GM23338 (cell line): ENCODE measurements at regions not wholly inside any gene's neighbourhood (a gene's known extent, or its start where the extent isn't known, plus 50 kb on each side); places are given as distances from the start of the nearest gene placed in this dataset.

Experiments used
- ATAC-seq: fragments of 200-7000 bp; cut with Tn5 transposase; 3 replicates; pipeline ENCODE4 v1.9.1; 2020
- DNase-seq: peaks from one replicate; pipeline ENCODE4 v3.0.0-alpha.2; 2015; ENCODE audit warnings: low spot score
- H2AFZ ChIP-seq: fragments of 200-600 bp; sonication (generic); 2 replicates; pipeline ENCODE4 v1.8.0; 2016; ENCODE audit warnings: antibody characterized with exemption, mild to moderate bottlenecking, moderate library complexity
- H3F3A ChIP-seq: fragments of 200-600 bp; sonication (generic); replicated peaks from 2 replicates; pipeline ENCODE4 v1.8.0; 2017; ENCODE audit warnings: antibody characterized with exemption, mixed run types, low read depth
- H3K27ac ChIP-seq: fragments of 200-600 bp; sonication (generic); 2 replicates; pipeline ENCODE4 v1.6.1; 2016; ENCODE audit warnings: low read depth
- H3K27me3 ChIP-seq: fragments of 200-600 bp; sonication (generic); 2 replicates; pipeline ENCODE4 v1.8.0; 2016; ENCODE audit warnings: mild to moderate bottlenecking, mixed run types, moderate library complexity; ENCODE audit not compliant: insufficient read depth
- H3K36me3 ChIP-seq: fragments of 200-600 bp; sonication (generic); 2 replicates; pipeline ENCODE4 v1.8.0; 2016; ENCODE audit warnings: mild to moderate bottlenecking; ENCODE audit not compliant: insufficient read depth
- H3K4me1 ChIP-seq: fragments of 200-600 bp; sonication (generic); 2 replicates; pipeline ENCODE4 v1.8.0; 2016; ENCODE audit warnings: mild to moderate bottlenecking, moderate library complexity; ENCODE audit not compliant: insufficient read depth
- H3K4me2 ChIP-seq: fragments of 200-600 bp; sonication (generic); 2 replicates; pipeline ENCODE4 v1.7.1; 2017; ENCODE audit warnings: mixed run types
- H3K4me3 ChIP-seq: fragments of 200-600 bp; sonication (generic); 2 replicates; pipeline ENCODE4 v1.6.1; 2016; ENCODE audit warnings: mixed run types
- H3K79me2 ChIP-seq: fragments of 200-600 bp; sonication (generic); replicated peaks from 2 replicates; pipeline ENCODE4 v1.8.0; 2017; ENCODE audit warnings: mild to moderate bottlenecking; ENCODE audit not compliant: insufficient read depth
- H3K9me2 ChIP-seq: fragments of 200-600 bp; sonication (generic); 2 replicates; pipeline ENCODE4 v1.8.0; 2017; ENCODE audit not compliant: insufficient read depth
- H4K20me1 ChIP-seq: fragments of 200-600 bp; sonication (generic); replicated peaks from 2 replicates; pipeline ENCODE4 v1.8.0; 2017; ENCODE audit warnings: mild to moderate bottlenecking; ENCODE audit not compliant: insufficient read depth
- H3K27ac Mint-ChIP-seq: 2 replicates; pipeline ENCODE4 v1.8.0; 2020; ENCODE audit warnings: inconsistent platforms, mild to moderate bottlenecking, moderate library complexity, mixed read lengths
- H3K27me3 Mint-ChIP-seq: 3 replicates; pipeline ENCODE4 v1.8.0; 2022; ENCODE audit warnings: low read depth, mild to moderate bottlenecking, moderate library complexity, mixed read lengths, inconsistent platforms; ENCODE audit not compliant: insufficient read depth, poor library complexity
- H3K36me3 Mint-ChIP-seq: 3 replicates; pipeline ENCODE4 v1.8.0; 2021; ENCODE audit warnings: low read depth, mild to moderate bottlenecking, inconsistent platforms, moderate library complexity, mixed read lengths
- H3K4me1 Mint-ChIP-seq: 3 replicates; pipeline ENCODE4 v1.8.0; 2020; ENCODE audit warnings: mild to moderate bottlenecking, inconsistent platforms, mixed read lengths
- H3K4me3 Mint-ChIP-seq: 3 replicates; pipeline ENCODE4 v1.8.0; 2021; ENCODE audit warnings: moderate library complexity, mild to moderate bottlenecking, inconsistent platforms, mixed read lengths
- H3K9me3 Mint-ChIP-seq: 3 replicates; pipeline ENCODE4 v1.8.0; 2020; ENCODE audit warnings: moderate library complexity, mild to moderate bottlenecking, inconsistent platforms, mixed read lengths
- CREB1 ChIP-seq: fragments of 250-450 bp; sonication (Bioruptor Pico); IDR thresholded peaks from 2 replicates; pipeline ENCODE4 v1.5.0; 2020; ENCODE audit warnings: low read depth, mild to moderate bottlenecking, moderate library complexity
- ETS1 ChIP-seq: IDR thresholded peaks from 2 replicates; pipeline ENCODE4 v1.6.1; 2016; ENCODE audit warnings: antibody characterized with exemption
- EZH2 ChIP-seq: fragments of 200-600 bp; sonication (generic); IDR thresholded peaks from one replicate; pipeline ENCODE4 v1.8.0; 2017; ENCODE audit warnings: antibody characterized with exemption, mild to moderate bottlenecking, low read depth; ENCODE audit not compliant: unreplicated experiment
- EZH2phosphoT487 ChIP-seq: fragments of 200-600 bp; sonication (generic); IDR thresholded peaks from one replicate; pipeline ENCODE4 v1.8.1; 2018; ENCODE audit warnings: antibody characterized with exemption; ENCODE audit not compliant: unreplicated experiment
- JUNB ChIP-seq: IDR thresholded peaks from one replicate; pipeline ENCODE4 v1.6.1; 2016; ENCODE audit warnings: antibody characterized with exemption; ENCODE audit not compliant: unreplicated experiment
- NANOG ChIP-seq: IDR thresholded peaks from 2 replicates; pipeline ENCODE4 v1.6.1; 2016; ENCODE audit warnings: antibody characterized with exemption, borderline replicate concordance
- POLR2AphosphoS5 ChIP-seq: IDR thresholded peaks from 2 replicates; pipeline ENCODE4 v1.6.1; 2016; ENCODE audit warnings: antibody characterized with exemption, low read depth
- REST ChIP-seq: IDR thresholded peaks from one replicate; pipeline ENCODE4 v1.6.1; 2018; ENCODE audit warnings: antibody characterized with exemption; ENCODE audit not compliant: unreplicated experiment
- STAT1 ChIP-seq: IDR thresholded peaks from one replicate; pipeline ENCODE4 v1.6.1; 2016; ENCODE audit warnings: antibody characterized with exemption; ENCODE audit not compliant: unreplicated experiment
- ZNF114 ChIP-seq: fragments of 250-450 bp; sonication (Bioruptor Pico); IDR thresholded peaks from 2 replicates; pipeline ENCODE4 v1.5.0; 2020; ENCODE audit warnings: mild to moderate bottlenecking, moderate library complexity
- ZNF331 ChIP-seq: fragments of 250-450 bp; sonication (Bioruptor Pico); IDR thresholded peaks from 2 replicates; pipeline ENCODE4 v1.5.0; 2020; ENCODE audit warnings: low read depth, mild to moderate bottlenecking, moderate library complexity
- TF ChIP-seq, protein P1 (sequence below): fragments of 250-450 bp; sonication (Bioruptor Pico); IDR thresholded peaks from 2 replicates; pipeline ENCODE4 v1.5.0; 2020; ENCODE audit warnings: mild to moderate bottlenecking, moderate library complexity
- TF ChIP-seq, protein P2 (sequence below), 2 experiments: fragments of 200-600 bp in 1 of 2; sonication (generic) in 1 of 2; conservative IDR thresholded peaks; 2 replicates each; pipeline versions ENCODE4 v1.5.1 to v1.6.1; 2016 to 2017; ENCODE audit warnings: antibody characterized with exemption in 2 of 2, low read depth in 2 of 2, mild to moderate bottlenecking in 2 of 2, moderate library complexity in 1 of 2

DNA sequence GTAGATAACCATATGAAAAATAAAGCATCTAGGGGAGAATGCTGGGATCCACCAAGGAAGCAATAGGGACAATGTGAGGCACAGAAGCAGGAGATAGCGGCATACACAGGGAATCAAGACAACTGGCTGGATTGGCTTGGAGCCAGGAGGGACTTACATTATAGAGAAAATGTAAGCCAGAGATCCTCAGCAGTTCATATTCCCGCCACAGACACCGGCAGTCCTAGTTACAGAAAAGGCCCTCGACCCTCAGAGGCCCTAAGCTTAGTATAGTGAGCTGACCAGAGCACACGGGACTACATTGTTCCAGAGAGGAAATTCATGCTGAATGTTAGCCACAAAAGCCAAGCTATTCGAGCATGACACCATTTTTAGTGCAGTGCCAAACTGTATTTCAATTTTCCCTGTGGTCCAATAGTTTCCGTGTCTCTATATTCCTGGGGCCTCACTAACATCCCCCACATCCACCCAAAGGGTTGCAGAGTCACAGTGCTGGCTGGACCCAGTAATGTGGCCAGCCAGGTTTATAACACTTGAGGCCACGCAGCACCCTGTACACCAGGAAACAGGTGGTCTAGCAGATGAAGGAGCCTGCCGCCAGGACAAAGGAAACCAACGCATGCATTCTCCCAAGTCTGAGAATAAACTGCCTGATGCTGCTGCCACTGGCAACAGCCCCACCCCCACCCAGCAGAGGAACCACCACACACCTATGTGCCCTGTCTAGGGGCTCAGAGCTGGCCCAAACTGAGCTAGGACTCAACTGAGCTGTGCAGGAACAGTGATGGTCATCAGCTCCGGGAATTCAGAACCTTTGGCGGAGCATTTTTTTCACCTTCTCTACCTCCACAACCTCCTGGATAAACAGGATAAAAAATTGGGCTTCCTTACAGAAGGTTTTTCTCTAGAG is 693.2 kb upstream of the CHD1 start:
- Histone ChIP-seq H3K4me3 (no peak overlapping the region), H3F3A (no peaks in the 10 kb centered on the region), H3K79me2 (no peaks in the 10 kb centered on the region), H3K4me2 (no peak overlapping the region), H4K20me1 (no peaks in the 10 kb centered on the region), H3K36me3 (no peaks in the 10 kb centered on the region), H3K9me2 (no peaks in the 10 kb centered on the region), H2AFZ (peak overlapping the region; percentile 85), H3K27ac (no peak overlapping the region), H3K4me1 (no peaks in the 10 kb centered on the region), H3K27me3 (no peaks in the 10 kb centered on the region)
- Mint-ChIP-seq H3K27ac (no peak overlapping the region), H3K36me3 (no peaks in the 10 kb centered on the region), H3K27me3 (peaks cover 4% of the 10 kb centered on the region), H3K4me1 (no peaks in the 10 kb centered on the region; the same call in 2 of the 3 replicates), H3K4me3 (no peak overlapping the region), H3K9me3 (no peaks in the 10 kb centered on the region)
- no peak for TF ChIP-seq REST
- no peak for TF ChIP-seq JUNB
- no peak for TF ChIP-seq EZH2
- TF ChIP-seq EZH2phosphoT487 = no peak
- no peak for TF ChIP-seq ZNF331 (CRISPR knock-in tag)
- no peak for TF ChIP-seq ETS1
- TF ChIP-seq NANOG = no peak
- TF ChIP-seq, protein P1, sequence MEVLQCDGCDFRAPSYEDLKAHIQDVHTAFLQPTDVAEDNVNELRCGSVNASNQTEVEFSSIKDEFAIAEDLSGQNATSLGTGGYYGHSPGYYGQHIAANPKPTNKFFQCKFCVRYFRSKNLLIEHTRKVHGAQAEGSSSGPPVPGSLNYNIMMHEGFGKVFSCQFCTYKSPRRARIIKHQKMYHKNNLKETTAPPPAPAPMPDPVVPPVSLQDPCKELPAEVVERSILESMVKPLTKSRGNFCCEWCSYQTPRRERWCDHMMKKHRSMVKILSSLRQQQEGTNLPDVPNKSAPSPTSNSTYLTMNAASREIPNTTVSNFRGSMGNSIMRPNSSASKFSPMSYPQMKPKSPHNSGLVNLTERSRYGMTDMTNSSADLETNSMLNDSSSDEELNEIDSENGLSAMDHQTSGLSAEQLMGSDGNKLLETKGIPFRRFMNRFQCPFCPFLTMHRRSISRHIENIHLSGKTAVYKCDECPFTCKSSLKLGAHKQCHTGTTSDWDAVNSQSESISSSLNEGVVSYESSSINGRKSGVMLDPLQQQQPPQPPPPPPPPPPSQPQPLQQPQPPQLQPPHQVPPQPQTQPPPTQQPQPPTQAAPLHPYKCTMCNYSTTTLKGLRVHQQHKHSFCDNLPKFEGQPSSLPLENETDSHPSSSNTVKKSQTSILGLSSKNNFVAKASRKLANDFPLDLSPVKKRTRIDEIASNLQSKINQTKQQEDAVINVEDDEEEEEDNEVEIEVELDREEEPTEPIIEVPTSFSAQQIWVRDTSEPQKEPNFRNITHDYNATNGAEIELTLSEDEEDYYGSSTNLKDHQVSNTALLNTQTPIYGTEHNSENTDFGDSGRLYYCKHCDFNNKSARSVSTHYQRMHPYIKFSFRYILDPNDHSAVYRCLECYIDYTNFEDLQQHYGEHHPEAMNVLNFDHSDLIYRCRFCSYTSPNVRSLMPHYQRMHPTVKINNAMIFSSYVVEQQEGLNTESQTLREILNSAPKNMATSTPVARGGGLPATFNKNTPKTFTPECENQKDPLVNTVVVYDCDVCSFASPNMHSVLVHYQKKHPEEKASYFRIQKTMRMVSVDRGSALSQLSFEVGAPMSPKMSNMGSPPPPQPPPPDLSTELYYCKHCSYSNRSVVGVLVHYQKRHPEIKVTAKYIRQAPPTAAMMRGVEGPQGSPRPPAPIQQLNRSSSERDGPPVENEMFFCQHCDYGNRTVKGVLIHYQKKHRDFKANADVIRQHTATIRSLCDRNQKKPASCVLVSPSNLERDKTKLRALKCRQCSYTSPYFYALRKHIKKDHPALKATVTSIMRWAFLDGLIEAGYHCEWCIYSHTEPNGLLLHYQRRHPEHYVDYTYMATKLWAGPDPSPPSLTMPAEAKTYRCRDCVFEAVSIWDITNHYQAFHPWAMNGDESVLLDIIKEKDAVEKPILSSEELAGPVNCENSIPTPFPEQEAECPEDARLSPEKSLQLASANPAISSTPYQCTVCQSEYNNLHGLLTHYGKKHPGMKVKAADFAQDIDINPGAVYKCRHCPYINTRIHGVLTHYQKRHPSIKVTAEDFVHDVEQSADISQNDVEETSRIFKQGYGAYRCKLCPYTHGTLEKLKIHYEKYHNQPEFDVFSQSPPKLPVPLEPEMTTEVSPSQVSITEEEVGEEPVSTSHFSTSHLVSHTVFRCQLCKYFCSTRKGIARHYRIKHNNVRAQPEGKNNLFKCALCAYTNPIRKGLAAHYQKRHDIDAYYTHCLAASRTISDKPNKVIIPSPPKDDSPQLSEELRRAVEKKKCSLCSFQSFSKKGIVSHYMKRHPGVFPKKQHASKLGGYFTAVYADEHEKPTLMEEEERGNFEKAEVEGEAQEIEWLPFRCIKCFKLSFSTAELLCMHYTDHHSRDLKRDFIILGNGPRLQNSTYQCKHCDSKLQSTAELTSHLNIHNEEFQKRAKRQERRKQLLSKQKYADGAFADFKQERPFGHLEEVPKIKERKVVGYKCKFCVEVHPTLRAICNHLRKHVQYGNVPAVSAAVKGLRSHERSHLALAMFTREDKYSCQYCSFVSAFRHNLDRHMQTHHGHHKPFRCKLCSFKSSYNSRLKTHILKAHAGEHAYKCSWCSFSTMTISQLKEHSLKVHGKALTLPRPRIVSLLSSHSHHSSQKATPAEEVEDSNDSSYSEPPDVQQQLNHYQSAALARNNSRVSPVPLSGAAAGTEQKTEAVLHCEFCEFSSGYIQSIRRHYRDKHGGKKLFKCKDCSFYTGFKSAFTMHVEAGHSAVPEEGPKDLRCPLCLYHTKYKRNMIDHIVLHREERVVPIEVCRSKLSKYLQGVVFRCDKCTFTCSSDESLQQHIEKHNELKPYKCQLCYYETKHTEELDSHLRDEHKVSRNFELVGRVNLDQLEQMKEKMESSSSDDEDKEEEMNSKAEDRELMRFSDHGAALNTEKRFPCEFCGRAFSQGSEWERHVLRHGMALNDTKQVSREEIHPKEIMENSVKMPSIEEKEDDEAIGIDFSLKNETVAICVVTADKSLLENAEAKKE (CRISPR knock-in tag) = no peak
- TF ChIP-seq, protein P2, sequence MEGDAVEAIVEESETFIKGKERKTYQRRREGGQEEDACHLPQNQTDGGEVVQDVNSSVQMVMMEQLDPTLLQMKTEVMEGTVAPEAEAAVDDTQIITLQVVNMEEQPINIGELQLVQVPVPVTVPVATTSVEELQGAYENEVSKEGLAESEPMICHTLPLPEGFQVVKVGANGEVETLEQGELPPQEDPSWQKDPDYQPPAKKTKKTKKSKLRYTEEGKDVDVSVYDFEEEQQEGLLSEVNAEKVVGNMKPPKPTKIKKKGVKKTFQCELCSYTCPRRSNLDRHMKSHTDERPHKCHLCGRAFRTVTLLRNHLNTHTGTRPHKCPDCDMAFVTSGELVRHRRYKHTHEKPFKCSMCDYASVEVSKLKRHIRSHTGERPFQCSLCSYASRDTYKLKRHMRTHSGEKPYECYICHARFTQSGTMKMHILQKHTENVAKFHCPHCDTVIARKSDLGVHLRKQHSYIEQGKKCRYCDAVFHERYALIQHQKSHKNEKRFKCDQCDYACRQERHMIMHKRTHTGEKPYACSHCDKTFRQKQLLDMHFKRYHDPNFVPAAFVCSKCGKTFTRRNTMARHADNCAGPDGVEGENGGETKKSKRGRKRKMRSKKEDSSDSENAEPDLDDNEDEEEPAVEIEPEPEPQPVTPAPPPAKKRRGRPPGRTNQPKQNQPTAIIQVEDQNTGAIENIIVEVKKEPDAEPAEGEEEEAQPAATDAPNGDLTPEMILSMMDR (conservative IDR thresholded peaks at IDR 0.05; ENCODE audit: low read depth in 2 of 2) = no peak
- TF ChIP-seq POLR2AphosphoS5 = no peak
- TF ChIP-seq ZNF114 (CRISPR knock-in tag) = no peak
- TF ChIP-seq CREB1 (CRISPR knock-in tag) = no peak
- TF ChIP-seq STAT1 = no peak
- DNase-seq = peak; percentile 22
- ATAC-seq = peak; percentile 68
